ENCODE measurements at regions not wholly inside any gene's neighbourhood (a gene's known extent, or its start where the extent isn't known, plus 50 kb on each side); places are given as distances from the start of the nearest gene placed in this dataset.

GRCh38 chr1:22271847-22272801 lies 129.2 kb upstream of the WNT4 start:
- TF ChIP-seq KLF12 (CRISPR knock-in tag; IDR thresholded peaks at IDR 0.05; ENCODE audit: borderline replicate concordance): no peak
- TF ChIP-seq SIN3A (IDR thresholded peaks at IDR 0.05; ENCODE audit: borderline replicate concordance, low read depth, low read length): no peak
- no peak for TF ChIP-seq THAP8 (CRISPR knock-in tag; IDR thresholded peaks at IDR 0.05; ENCODE audit: borderline replicate concordance)
- TF ChIP-seq ZNF382 (CRISPR knock-in tag; IDR thresholded peaks at IDR 0.05; ENCODE audit: borderline replicate concordance): no peak
- TF ChIP-seq EP300 (IDR thresholded peaks at IDR 0.05; ENCODE audit: low read depth in 2 of 2, low read length in 2 of 2): no peak
- no peak for TF ChIP-seq EP300 (CRISPR knock-in tag; IDR thresholded peaks at IDR 0.05; ENCODE audit: borderline replicate concordance)
- no peak for TF ChIP-seq ZNF781 (CRISPR knock-in tag; IDR thresholded peaks at IDR 0.05; ENCODE audit: borderline replicate concordance, not compliant biosample characterization)
- TF ChIP-seq CBX2 (IDR thresholded peaks at IDR 0.05; ENCODE audit: low read depth, low read length): no peak
- TF ChIP-seq CBX2 (CRISPR knock-in tag; IDR thresholded peaks at IDR 0.05; ENCODE audit: low read depth): no peak

Data from HepG2 (cell line).